ENCODE measurements at regions not wholly inside any gene's neighbourhood (a gene's known extent, or its start where the extent isn't known, plus 50 kb on each side); places are given as distances from the start of the nearest gene placed in this dataset.

DNA sequence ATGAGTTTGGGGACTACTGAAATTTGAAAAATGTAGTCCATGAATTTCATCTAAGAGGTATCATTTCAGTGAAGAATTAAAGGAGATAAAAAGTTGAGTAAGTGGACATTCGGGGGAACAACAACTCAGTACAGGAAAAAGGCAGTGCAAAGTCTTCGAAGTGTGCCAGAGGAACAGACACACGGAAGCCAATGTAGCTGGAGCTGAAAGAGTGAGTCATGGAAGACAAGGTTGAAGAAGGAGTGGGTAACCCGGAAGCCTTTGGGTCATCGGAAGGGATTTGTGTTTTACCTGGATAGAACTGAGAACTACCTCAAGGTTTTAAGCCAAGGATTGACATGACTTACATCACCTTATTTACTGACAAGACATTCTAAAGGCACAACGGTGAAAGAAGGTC lies 733.4 kb downstream of the NCAM2 start:
- no peak for TF ChIP-seq POLR2A (IDR thresholded peaks at IDR 0.05)
- no peak for TF ChIP-seq CTCF (IDR thresholded peaks at IDR 0.05)
- no peaks in the 10 kb centered on the region for H3K4me1 ChIP-seq
- intact Hi-C loops (cut with DNase I; ENCODE audit: low total_unique reads): no loop called here
- no peaks in the 10 kb centered on the region for H3K9me3 ChIP-seq
- no peak for DNase-seq
- no peaks in the 10 kb centered on the region for H3K27me3 ChIP-seq
- H3K36me3 ChIP-seq: no peaks in the 10 kb centered on the region
- H3K4me3 ChIP-seq: no peak overlapping the region
- no peak overlapping the region for H3K27ac ChIP-seq

DNA sequence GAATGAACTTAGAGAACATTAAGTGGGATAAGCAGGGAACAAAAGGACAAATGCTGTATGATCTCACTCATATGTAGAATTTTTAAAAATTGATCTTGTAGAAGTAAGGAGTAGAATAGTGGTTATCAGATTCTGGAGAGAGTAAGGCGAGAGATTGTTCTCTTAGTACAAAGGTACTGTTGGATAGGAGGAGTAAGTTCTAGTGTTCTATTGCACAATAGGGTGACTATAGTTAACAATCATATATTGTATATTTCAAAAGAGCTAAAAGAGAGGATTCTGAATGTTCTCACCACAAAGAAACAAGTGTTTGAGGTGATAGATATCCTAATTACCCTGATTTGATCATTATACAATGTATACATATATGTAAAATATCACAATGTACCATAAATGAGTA lies 735.9 kb downstream of the NCAM2 start:
- Histone ChIP-seq H3K9me3 (no peaks in the 10 kb centered on the region), H3K4me1 (no peaks in the 10 kb centered on the region), H3K4me3 (no peak overlapping the region), H3K27me3 (no peaks in the 10 kb centered on the region), H3K27ac (no peak overlapping the region), H3K36me3 (no peaks in the 10 kb centered on the region)
- TF ChIP-seq CTCF (IDR thresholded peaks at IDR 0.05) (no peak), POLR2A (IDR thresholded peaks at IDR 0.05) (no peak)
- intact Hi-C loops (cut with DNase I; ENCODE audit: low total_unique reads): no loop called here
- no peak for DNase-seq

GRCh38 chr21:21737186-21737585 lies 739.0 kb downstream of the NCAM2 start:
- no peak for DNase-seq
- intact Hi-C loops (cut with DNase I; ENCODE audit: low total_unique reads): no loop called here
- Histone ChIP-seq H3K27me3 (no peaks in the 10 kb centered on the region), H3K27ac (no peak overlapping the region), H3K36me3 (no peaks in the 10 kb centered on the region), H3K4me3 (no peak overlapping the region), H3K4me1 (no peaks in the 10 kb centered on the region), H3K9me3 (no peaks in the 10 kb centered on the region)
- TF ChIP-seq CTCF (IDR thresholded peaks at IDR 0.05) (no peak), POLR2A (IDR thresholded peaks at IDR 0.05) (no peak)

DNA sequence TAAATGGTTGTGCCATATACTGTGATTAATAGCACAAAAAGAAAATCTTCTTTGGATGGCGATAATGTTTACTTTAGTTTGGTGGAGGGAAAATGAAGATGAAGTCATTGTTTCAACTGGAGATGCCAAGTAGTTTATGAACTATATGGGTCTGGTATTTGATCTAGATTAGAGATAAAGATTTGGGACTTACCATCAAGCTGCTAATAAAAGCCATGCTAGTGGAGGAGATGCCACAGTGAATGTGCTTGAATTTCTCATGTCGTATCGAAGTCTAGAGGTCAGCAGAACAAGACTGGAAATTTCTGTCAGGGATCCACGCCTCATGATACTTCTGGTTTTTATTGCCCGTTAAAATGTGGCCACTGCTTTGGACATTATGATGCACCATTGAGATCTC lies 742.0 kb downstream of the NCAM2 start:
- no peaks in the 10 kb centered on the region for H3K9me3 ChIP-seq

GRCh38 chr21:21750124-21750825 lies 752.1 kb downstream of the NCAM2 start:
- no peak for DNase-seq
- Histone ChIP-seq H3K4me3 (no peak overlapping the region), H3K9me3 (no peaks in the 10 kb centered on the region), H3K27ac (no peak overlapping the region), H3K4me1 (no peaks in the 10 kb centered on the region), H3K36me3 (no peaks in the 10 kb centered on the region), H3K27me3 (no peaks in the 10 kb centered on the region)
- intact Hi-C loops (cut with DNase I; ENCODE audit: low total_unique reads): no loop called here
- TF ChIP-seq CTCF (IDR thresholded peaks at IDR 0.05) (no peak), POLR2A (IDR thresholded peaks at IDR 0.05) (no peak)

More for the DNA sequence above, 742.0 kb downstream of the NCAM2 start:
- Histone ChIP-seq H3K4me1 (no peaks in the 10 kb centered on the region), H3K27ac (no peak overlapping the region), H3K36me3 (no peaks in the 10 kb centered on the region), H3K27me3 (no peaks in the 10 kb centered on the region), H3K4me3 (no peak overlapping the region)
- intact Hi-C loops (cut with DNase I; ENCODE audit: low total_unique reads): no loop called here
- no peak for TF ChIP-seq POLR2A (IDR thresholded peaks at IDR 0.05)
- no peak for TF ChIP-seq CTCF (IDR thresholded peaks at IDR 0.05)
- DNase-seq: no peak

Data from uterus (tissue), 3 donors.